ENCODE measurements at regions not wholly inside any gene's neighbourhood (a gene's known extent, or its start where the extent isn't known, plus 50 kb on each side); places are given as distances from the start of the nearest gene placed in this dataset.

DNA sequence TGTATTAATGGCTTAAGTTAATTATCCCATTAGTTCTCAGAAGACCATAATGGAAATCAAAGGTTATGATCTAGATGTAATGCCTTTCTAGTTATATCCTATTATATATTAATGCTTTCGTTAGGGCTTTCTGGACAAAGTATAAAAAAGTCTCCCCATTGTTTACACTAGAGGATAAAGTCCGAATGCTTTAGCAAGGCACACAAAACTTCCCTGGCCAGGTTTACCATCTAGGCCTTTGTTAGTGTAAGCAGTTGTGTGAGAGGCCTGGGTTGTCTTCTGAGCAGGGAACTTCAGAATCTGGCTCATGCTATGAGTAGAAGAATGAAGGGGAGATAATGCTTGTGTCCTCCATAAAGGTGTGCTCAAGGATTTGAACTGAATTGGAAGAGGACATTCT is 106.3 kb upstream of the MEIS2 start:
- TF ChIP-seq POLR2A (IDR thresholded peaks at IDR 0.05) (no peak), POLR2AphosphoS5 (IDR thresholded peaks at IDR 0.05) (no peak)
- TF ChIP-seq, protein P1, sequence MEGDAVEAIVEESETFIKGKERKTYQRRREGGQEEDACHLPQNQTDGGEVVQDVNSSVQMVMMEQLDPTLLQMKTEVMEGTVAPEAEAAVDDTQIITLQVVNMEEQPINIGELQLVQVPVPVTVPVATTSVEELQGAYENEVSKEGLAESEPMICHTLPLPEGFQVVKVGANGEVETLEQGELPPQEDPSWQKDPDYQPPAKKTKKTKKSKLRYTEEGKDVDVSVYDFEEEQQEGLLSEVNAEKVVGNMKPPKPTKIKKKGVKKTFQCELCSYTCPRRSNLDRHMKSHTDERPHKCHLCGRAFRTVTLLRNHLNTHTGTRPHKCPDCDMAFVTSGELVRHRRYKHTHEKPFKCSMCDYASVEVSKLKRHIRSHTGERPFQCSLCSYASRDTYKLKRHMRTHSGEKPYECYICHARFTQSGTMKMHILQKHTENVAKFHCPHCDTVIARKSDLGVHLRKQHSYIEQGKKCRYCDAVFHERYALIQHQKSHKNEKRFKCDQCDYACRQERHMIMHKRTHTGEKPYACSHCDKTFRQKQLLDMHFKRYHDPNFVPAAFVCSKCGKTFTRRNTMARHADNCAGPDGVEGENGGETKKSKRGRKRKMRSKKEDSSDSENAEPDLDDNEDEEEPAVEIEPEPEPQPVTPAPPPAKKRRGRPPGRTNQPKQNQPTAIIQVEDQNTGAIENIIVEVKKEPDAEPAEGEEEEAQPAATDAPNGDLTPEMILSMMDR (IDR thresholded peaks at IDR 0.05) = no peak

All from prostate gland (tissue), 2 donors.